ENCODE measurements at regions not wholly inside any gene's neighbourhood (a gene's known extent, or its start where the extent isn't known, plus 50 kb on each side); places are given as distances from the start of the nearest gene placed in this dataset.

- TF ChIP-seq MLXIP (CRISPR knock-in tag; IDR thresholded peaks at IDR 0.05; ENCODE audit: borderline replicate concordance), result no peak
- no peak for TF ChIP-seq MEIS1 (CRISPR knock-in tag; IDR thresholded peaks at IDR 0.05; ENCODE audit: borderline replicate concordance)
- no peak for TF ChIP-seq ZNF598 (CRISPR knock-in tag; IDR thresholded peaks at IDR 0.05; ENCODE audit: borderline replicate concordance)
- TF ChIP-seq ATF1 (CRISPR knock-in tag; IDR thresholded peaks at IDR 0.05), result peak; percentile 41; the same call in 1 of the 2 replicates
- no peak for TF ChIP-seq ZIK1 (CRISPR knock-in tag; IDR thresholded peaks at IDR 0.05; ENCODE audit: borderline replicate concordance, low read depth)
- no peak for TF ChIP-seq MTA1 (CRISPR knock-in tag; IDR thresholded peaks at IDR 0.05; ENCODE audit: borderline replicate concordance)
- TF ChIP-seq KLF11 (CRISPR knock-in tag; IDR thresholded peaks at IDR 0.05), result no peak
- no peak for TF ChIP-seq HOMEZ (CRISPR knock-in tag; IDR thresholded peaks at IDR 0.05; ENCODE audit: low read depth)
- peak; percentile 53; the same call in 1 of the 2 replicates for TF ChIP-seq ZGPAT (CRISPR knock-in tag; IDR thresholded peaks at IDR 0.05)
- no peak for TF ChIP-seq MED13 (CRISPR knock-in tag; IDR thresholded peaks at IDR 0.05)
- no peak for TF ChIP-seq RBAK (CRISPR knock-in tag; IDR thresholded peaks at IDR 0.05)
- TF ChIP-seq JUNB (CRISPR knock-in tag; IDR thresholded peaks at IDR 0.05; ENCODE audit: borderline replicate concordance), result no peak
- no peak for TF ChIP-seq ZNF562 (CRISPR knock-in tag; IDR thresholded peaks at IDR 0.05; ENCODE audit: borderline replicate concordance)
- TF ChIP-seq HHEX (CRISPR knock-in tag; IDR thresholded peaks at IDR 0.05), result no peak
- TF ChIP-seq ZNF101 (CRISPR knock-in tag; IDR thresholded peaks at IDR 0.05; ENCODE audit: borderline replicate concordance, low read depth), result no peak
- TF ChIP-seq ELF1 (CRISPR knock-in tag; IDR thresholded peaks at IDR 0.05), result peak; percentile 27; the same call in 1 of the 2 replicates
- TF ChIP-seq FOXA3 (CRISPR knock-in tag; IDR thresholded peaks at IDR 0.05), result peak; percentile 78
- TF ChIP-seq ZSCAN5A (CRISPR knock-in tag; IDR thresholded peaks at IDR 0.05; ENCODE audit: borderline replicate concordance), result no peak
- no peak for TF ChIP-seq IKZF1 (IDR thresholded peaks at IDR 0.05)
- 0 out of 2 replicates have a peak, but pooled peaks have one; percentile 24 for TF ChIP-seq ZNF761 (CRISPR knock-in tag; conservative IDR thresholded peaks at IDR 0.05)
Observed at GRCh38 chr22:22425783-22426624, 82.5 kb downstream of the ZNF280B start (continued).

Measured in HepG2 (cell line).